ENCODE measurements at regions not wholly inside any gene's neighbourhood (a gene's known extent, or its start where the extent isn't known, plus 50 kb on each side); places are given as distances from the start of the nearest gene placed in this dataset.

DNA sequence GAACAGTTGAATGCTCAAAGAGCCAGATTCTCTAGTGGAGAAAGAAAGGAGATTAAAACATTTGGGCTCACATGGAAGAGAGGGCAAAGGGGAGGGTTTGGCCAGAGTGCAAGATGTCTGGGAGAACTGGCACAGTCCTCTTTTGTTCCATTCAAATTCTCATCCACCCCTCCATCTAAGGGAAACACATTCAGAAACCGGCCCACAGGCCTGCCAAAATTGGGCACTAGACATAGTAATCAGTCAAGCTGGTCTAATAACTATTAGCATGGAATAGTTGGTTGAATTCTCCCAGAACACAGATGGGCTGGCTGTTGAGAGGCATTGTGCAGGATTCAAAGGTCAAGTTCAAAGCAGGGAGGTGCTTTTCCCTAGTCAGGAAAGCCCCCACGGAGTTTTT, 341.4 kb upstream of the IRAK1BP1 start:
- 65 to 67% methylated on average over 1 to 2 of the region's 2 CpGs for WGBS, 2 donors (ENCODE audit: low coverage in 1 of 2)
- Histone ChIP-seq H3K36me3 (no peaks in the 10 kb centered on the region), H3K4me3 (no peak overlapping the region), H3K27me3 (no peaks in the 10 kb centered on the region), H3K9me3 (no peaks in the 10 kb centered on the region), H3K27ac (no peak overlapping the region), H3K4me1 (no peaks in the 10 kb centered on the region)
- no peak for DNase-seq
- intact Hi-C loops (cut with DNase I; ENCODE audit: low total_unique reads): no loop called here
- TF ChIP-seq, protein P1, sequence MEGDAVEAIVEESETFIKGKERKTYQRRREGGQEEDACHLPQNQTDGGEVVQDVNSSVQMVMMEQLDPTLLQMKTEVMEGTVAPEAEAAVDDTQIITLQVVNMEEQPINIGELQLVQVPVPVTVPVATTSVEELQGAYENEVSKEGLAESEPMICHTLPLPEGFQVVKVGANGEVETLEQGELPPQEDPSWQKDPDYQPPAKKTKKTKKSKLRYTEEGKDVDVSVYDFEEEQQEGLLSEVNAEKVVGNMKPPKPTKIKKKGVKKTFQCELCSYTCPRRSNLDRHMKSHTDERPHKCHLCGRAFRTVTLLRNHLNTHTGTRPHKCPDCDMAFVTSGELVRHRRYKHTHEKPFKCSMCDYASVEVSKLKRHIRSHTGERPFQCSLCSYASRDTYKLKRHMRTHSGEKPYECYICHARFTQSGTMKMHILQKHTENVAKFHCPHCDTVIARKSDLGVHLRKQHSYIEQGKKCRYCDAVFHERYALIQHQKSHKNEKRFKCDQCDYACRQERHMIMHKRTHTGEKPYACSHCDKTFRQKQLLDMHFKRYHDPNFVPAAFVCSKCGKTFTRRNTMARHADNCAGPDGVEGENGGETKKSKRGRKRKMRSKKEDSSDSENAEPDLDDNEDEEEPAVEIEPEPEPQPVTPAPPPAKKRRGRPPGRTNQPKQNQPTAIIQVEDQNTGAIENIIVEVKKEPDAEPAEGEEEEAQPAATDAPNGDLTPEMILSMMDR (IDR thresholded peaks at IDR 0.05): no peak
- TF ChIP-seq EP300 (IDR thresholded peaks at IDR 0.05; ENCODE audit: low read depth) (no peak), POLR2A (IDR thresholded peaks at IDR 0.05) (no peak), POLR2AphosphoS5 (IDR thresholded peaks at IDR 0.05) (no peak)
- in situ Hi-C loops (cut with MboI; ENCODE audit: low pct_ligation_motif_present in 1 of 4, low pct_unique_long_range_greater_than_20kb in 1 of 4, low sequenced_read_pairs in 3 of 4): no loop called here

DNA sequence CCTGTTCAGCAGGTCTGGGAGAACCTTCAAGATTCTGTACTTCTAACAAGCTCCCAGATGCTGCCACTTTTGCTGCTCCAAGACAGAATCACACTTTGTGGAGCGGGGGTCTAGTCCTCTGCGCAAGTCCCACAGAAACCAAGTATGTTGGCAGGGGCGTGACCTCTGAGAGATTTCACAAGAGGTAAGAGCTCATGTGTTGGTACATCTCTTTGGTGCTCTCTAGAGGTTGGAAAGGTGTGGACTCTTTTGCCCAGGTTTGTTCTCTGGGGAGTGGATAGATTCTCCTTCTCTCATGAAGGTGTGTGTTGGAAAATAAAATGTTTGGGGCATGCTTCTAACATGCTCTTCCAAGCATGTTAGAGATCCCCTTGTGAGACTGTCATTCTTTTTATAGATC, 340.9 kb upstream of the IRAK1BP1 start:
- DNase-seq: no peak
- Histone ChIP-seq H3K4me3 (no peak overlapping the region), H3K27ac (no peak overlapping the region), H3K9me3 (no peaks in the 10 kb centered on the region), H3K36me3 (no peaks in the 10 kb centered on the region), H3K27me3 (no peaks in the 10 kb centered on the region), H3K4me1 (no peaks in the 10 kb centered on the region)
- TF ChIP-seq, protein P1 (IDR thresholded peaks at IDR 0.05): no peak
- in situ Hi-C loops (cut with MboI; ENCODE audit: low pct_ligation_motif_present in 1 of 4, low pct_unique_long_range_greater_than_20kb in 1 of 4, low sequenced_read_pairs in 3 of 4): no loop called here
- WGBS, 2 donors (ENCODE audit: low coverage in 1 of 2): 62 to 88% methylated on average over 2 to 3 of the region's 3 CpGs
- intact Hi-C loops (cut with DNase I; ENCODE audit: low total_unique reads): no loop called here

DNA sequence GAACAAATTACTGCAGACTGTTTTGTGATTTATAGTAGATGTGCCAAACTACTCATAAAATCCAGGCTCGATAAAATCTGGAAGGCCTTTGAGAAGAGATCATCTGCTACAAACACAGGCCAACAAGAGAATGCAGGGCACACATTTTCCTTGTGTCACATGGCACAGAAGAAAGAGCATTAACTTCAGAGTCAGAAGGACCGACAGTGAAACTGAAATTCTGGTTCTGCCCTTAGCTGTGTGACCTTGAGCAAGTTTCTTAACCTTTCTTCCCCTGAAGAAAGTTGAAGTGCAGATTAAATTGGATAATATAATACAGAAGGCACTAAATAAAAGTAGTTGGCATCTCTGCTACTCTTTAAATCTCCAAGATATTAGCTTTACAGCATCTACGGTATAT, 338.4 kb upstream of the IRAK1BP1 start:
- in situ Hi-C loops (cut with MboI; ENCODE audit: low pct_ligation_motif_present in 1 of 4, low pct_unique_long_range_greater_than_20kb in 1 of 4, low sequenced_read_pairs in 3 of 4) (no loop called here), intact Hi-C loops (cut with DNase I; ENCODE audit: low total_unique reads) (no loop called here)
- TF ChIP-seq EP300 (IDR thresholded peaks at IDR 0.05; ENCODE audit: low read depth) (no peak), POLR2AphosphoS5 (IDR thresholded peaks at IDR 0.05) (no peak), POLR2A (IDR thresholded peaks at IDR 0.05) (no peak)
- TF ChIP-seq, protein P1 (IDR thresholded peaks at IDR 0.05): no peak
- Histone ChIP-seq H3K9me3 (no peaks in the 10 kb centered on the region), H3K27ac (no peak overlapping the region), H3K36me3 (no peaks in the 10 kb centered on the region), H3K27me3 (no peaks in the 10 kb centered on the region), H3K4me1 (no peaks in the 10 kb centered on the region), H3K4me3 (no peak overlapping the region)
- DNase-seq: no peak
- 75 to 82% methylated on average over 3 of the region's 3 CpGs for WGBS, 2 donors (ENCODE audit: low coverage in 1 of 2)

DNA sequence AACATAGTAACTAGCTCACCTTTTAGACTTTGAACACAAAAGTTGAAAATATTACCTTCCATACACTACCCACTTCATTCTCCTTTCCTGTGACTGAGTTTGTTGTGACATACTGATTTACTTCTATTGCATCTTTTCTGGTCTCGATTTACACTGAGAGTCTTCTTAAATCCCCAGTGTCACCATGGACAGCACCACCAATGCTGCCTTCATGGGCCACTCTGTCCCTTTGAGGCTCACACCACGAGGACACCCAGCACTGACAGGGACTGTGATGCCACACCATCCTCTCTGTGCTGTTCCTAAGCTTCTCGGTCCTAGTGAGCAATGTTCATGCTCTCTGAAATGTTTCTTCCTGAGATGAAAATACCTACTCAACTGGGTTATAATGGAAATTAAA, 337.1 kb upstream of the IRAK1BP1 start:
- Histone ChIP-seq H3K27ac (no peak overlapping the region), H3K9me3 (no peaks in the 10 kb centered on the region), H3K36me3 (no peaks in the 10 kb centered on the region), H3K4me3 (no peak overlapping the region), H3K27me3 (no peaks in the 10 kb centered on the region), H3K4me1 (no peaks in the 10 kb centered on the region)
- WGBS, 2 donors (ENCODE audit: low coverage in 1 of 2): 62 to 76% methylated on average over 2 to 3 of the region's 3 CpGs
- TF ChIP-seq, protein P1 (IDR thresholded peaks at IDR 0.05): no peak
- TF ChIP-seq POLR2A (IDR thresholded peaks at IDR 0.05): no peak
- no peak for TF ChIP-seq EP300 (IDR thresholded peaks at IDR 0.05; ENCODE audit: low read depth)
- no peak for TF ChIP-seq POLR2AphosphoS5 (IDR thresholded peaks at IDR 0.05)
- intact Hi-C loops (cut with DNase I; ENCODE audit: low total_unique reads) (no loop called here), in situ Hi-C loops (cut with MboI; ENCODE audit: low pct_ligation_motif_present in 1 of 4, low pct_unique_long_range_greater_than_20kb in 1 of 4, low sequenced_read_pairs in 3 of 4) (no loop called here)
- DNase-seq: no peak

Data from transverse colon (tissue), 4 donors.